BE2C (cell line): ENCODE measurements at regions not wholly inside any gene's neighbourhood (a gene's known extent, or its start where the extent isn't known, plus 50 kb on each side); places are given as distances from the start of the nearest gene placed in this dataset.

Experiments used
- DNase-seq: peaks from one replicate; pipeline ENCODE4 v3.0.0-alpha.2; 2020
- H3K27me3 ChIP-seq: fragments of 250-450 bp; sonication (Bioruptor Pico); 2 replicates; pipeline ENCODE4 v1.5.1; 2020; ENCODE audit warnings: mild to moderate bottlenecking
- H3K36me3 ChIP-seq: fragments of 250-450 bp; sonication (Bioruptor Pico); 2 replicates; pipeline ENCODE4 v1.5.1; 2020; ENCODE audit warnings: mild to moderate bottlenecking
- H3K4me1 ChIP-seq: fragments of 250-450 bp; sonication (Bioruptor Pico); 2 replicates; pipeline ENCODE4 v1.5.1; 2020
- H3K4me3 ChIP-seq: 2 replicates; pipeline ENCODE4 v1.5.1; 2011; ENCODE audit warnings: low read depth, low read length
- H3K9me3 ChIP-seq: fragments of 250-450 bp; sonication (Bioruptor Pico); 2 replicates; pipeline ENCODE4 v1.5.1; 2020
- CTCF ChIP-seq: IDR thresholded peaks from 2 replicates; pipeline ENCODE4 v1.5.1; 2012; ENCODE audit warnings: mild to moderate bottlenecking, low read depth, low read length

- Histone ChIP-seq H3K36me3 (no peaks in the 10 kb centered on the region), H3K4me1 (no peaks in the 10 kb centered on the region), H3K9me3 (no peaks in the 10 kb centered on the region; the same call in 1 of the 2 replicates), H3K4me3 (no peak overlapping the region), H3K27me3 (no peaks in the 10 kb centered on the region)
- DNase-seq = no peak
- TF ChIP-seq CTCF = no peak
Observed at GRCh38 chr2:4618630-4619228, 915.4 kb downstream of the DCDC2C start.

GRCh38 chr2:4628998-4629501 is 925.7 kb downstream of the DCDC2C start:
- H3K4me1 ChIP-seq = no peaks in the 10 kb centered on the region
- no peak overlapping the region for H3K4me3 ChIP-seq
- no peaks in the 10 kb centered on the region for H3K36me3 ChIP-seq
- TF ChIP-seq CTCF = no peak
- no peaks in the 10 kb centered on the region for H3K27me3 ChIP-seq
- no peak for DNase-seq
- no peaks in the 10 kb centered on the region for H3K9me3 ChIP-seq

- no peaks in the 10 kb centered on the region for H3K4me1 ChIP-seq
- DNase-seq = no peak
- H3K27me3 ChIP-seq = no peaks in the 10 kb centered on the region
- H3K9me3 ChIP-seq = no peaks in the 10 kb centered on the region
- H3K4me3 ChIP-seq = no peak overlapping the region
- TF ChIP-seq CTCF = no peak
- H3K36me3 ChIP-seq = no peaks in the 10 kb centered on the region
Observed at GRCh38 chr2:4635289-4635688, 931.9 kb downstream of the DCDC2C start.

GRCh38 chr2:4653991-4654390 is 950.6 kb downstream of the DCDC2C start:
- no peaks in the 10 kb centered on the region for H3K9me3 ChIP-seq
- no peak for TF ChIP-seq CTCF
- DNase-seq = no peak
- no peaks in the 10 kb centered on the region for H3K27me3 ChIP-seq
- H3K4me1 ChIP-seq = no peaks in the 10 kb centered on the region
- H3K4me3 ChIP-seq = no peak overlapping the region
- no peaks in the 10 kb centered on the region for H3K36me3 ChIP-seq

GRCh38 chr2:4656326-4656725 is 953.0 kb downstream of the DCDC2C start:
- no peak overlapping the region for H3K4me3 ChIP-seq
- no peaks in the 10 kb centered on the region for H3K36me3 ChIP-seq
- TF ChIP-seq CTCF = no peak
- DNase-seq = no peak
- no peaks in the 10 kb centered on the region for H3K27me3 ChIP-seq
- H3K4me1 ChIP-seq = no peaks in the 10 kb centered on the region
- H3K9me3 ChIP-seq = no peaks in the 10 kb centered on the region

GRCh38 chr2:4662161-4662779 is 958.9 kb downstream of the DCDC2C start:
- Histone ChIP-seq H3K4me3 (no peak overlapping the region), H3K27me3 (no peaks in the 10 kb centered on the region), H3K9me3 (no peaks in the 10 kb centered on the region), H3K36me3 (no peaks in the 10 kb centered on the region), H3K4me1 (no peaks in the 10 kb centered on the region)
- no peak for DNase-seq
- no peak for TF ChIP-seq CTCF
